Activated CD4-positive, alpha-beta T cell treated with anti-CD3 and anti-CD28 coated beads, Interleukin-2, Interleukin-6, amounts not matched to agents 100 ng/mL and 50 ng/mL, durations not matched to agents 16 hours and 8 hours (primary cell): ENCODE measurements at regions not wholly inside any gene's neighbourhood (a gene's known extent, or its start where the extent isn't known, plus 50 kb on each side); places are given as distances from the start of the nearest gene placed in this dataset.

Source experiments
- DNase-seq: peaks from one replicate; pipeline ENCODE4 v3.0.0-alpha.2; 2020

- no peak for DNase-seq
Measured at GRCh38 chr2:106720026-106720425, 165.9 kb downstream of the ST6GAL2 start.

DNA sequence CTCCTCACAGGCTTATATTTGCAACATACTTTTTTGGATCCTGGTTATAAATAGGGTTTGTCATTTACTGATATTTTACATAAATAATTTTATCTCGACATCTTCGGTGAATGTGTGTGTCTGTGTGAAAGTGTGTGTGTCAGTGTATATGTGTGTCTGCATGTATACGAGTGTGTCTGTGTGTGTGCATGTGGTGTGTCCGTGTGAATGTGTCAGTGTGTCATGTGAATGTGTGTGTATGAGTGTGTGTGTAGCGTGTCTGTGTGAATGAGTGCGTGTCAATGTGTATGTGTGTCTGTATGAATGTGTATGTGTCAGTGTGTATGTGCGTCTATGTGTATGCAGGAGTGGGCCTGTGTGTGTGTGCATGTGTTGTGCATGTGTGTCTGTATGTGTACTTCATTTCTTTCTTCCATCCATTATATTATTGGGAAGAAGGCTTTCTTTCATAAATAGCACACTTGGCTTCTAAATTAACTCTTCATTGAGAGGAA lies 161.6 kb downstream of the ST6GAL2 start:
- DNase-seq: no peak

DNA sequence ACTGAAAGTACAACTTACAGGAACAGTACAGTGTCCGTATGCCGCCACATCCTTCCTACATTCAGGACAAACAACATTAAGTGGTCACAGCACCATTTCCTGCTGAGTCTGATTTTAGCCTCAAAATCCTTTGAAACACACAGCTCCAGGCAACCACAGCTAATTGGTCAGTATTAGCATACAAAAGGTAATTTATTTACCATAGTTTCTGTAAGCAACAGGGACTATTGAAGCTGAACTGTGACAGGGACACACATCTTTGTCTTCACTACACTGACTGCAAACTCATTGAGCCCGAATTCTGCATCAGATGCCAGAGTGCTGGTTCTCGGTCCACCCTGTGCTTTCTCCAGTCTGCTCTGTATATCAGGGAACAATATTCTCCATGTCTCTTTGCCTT lies 151.8 kb downstream of the ST6GAL2 start:
- no peak for DNase-seq

GRCh38 chr2:106735807-106736206 lies 150.2 kb downstream of the ST6GAL2 start:
- no peak for DNase-seq

GRCh38 chr2:106736221-106736620 lies 149.7 kb downstream of the ST6GAL2 start:
- DNase-seq: no peak

DNA sequence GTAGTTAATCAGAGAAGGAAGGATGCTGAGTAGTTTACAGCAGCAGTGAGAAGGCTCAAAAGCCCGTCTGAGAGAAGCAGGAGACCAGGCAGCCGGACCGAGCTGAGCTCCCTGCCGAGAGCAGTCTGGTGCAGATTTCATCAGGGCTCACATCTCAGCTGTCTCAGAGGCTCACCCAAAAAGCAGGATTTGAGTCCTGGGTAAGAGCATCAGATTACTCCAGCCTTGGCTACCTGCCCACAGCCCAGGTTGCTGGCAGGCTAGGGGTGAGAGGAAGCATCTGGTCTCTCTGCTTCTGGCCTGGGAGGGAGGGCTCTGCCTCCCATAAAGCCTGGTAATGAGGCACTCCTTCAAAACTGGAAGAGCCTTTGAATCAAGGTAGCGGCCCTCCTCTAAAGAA lies 140.5 kb downstream of the ST6GAL2 start:
- no peak for DNase-seq

DNA sequence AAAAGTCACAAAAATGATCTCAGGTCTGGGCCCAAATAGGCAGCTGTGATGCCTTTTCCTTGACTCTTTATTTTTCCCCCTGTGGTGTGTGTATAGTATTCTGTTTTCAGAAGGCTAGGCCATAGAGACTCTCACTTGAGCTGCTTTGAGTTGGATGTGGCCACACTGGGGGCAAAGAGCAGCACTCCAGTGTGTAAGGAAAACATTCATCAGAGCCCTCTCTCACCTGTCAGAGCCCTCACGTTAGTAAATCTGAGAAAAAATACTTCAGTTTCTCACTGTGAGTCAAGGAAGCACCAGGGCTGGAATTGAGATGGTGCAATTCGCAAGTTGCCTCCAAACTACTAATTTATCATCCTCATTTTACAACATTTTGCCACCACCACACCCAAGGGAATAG lies 136.1 kb downstream of the ST6GAL2 start:
- DNase-seq: no peak
